COLO668 (cell line): ENCODE measurements at regions not wholly inside any gene's neighbourhood (a gene's known extent, or its start where the extent isn't known, plus 50 kb on each side); places are given as distances from the start of the nearest gene placed in this dataset.

Experiments
- DNase-seq: peaks from one replicate; lab custom pipeline; 2025; ENCODE audit not compliant: unreplicated experiment; lab: John Stamatoyannopoulos, UW

GRCh38 chr4:36709991-36710390, 428.6 kb downstream of the DTHD1 start:
- no peak for DNase-seq

- DNase-seq, result no peak
Measured at GRCh38 chr4:36712013-36712412, 430.6 kb downstream of the DTHD1 start.

GRCh38 chr4:36716874-36717273, 435.5 kb downstream of the DTHD1 start:
- DNase-seq, result no peak

GRCh38 chr4:36719425-36719824, 438.0 kb downstream of the DTHD1 start:
- no peak for DNase-seq

- DNase-seq, result no peak
Measured at GRCh38 chr4:36722986-36723385, 441.6 kb downstream of the DTHD1 start.

GRCh38 chr4:36734334-36734733, 452.9 kb downstream of the DTHD1 start:
- DNase-seq, result no peak

- no peak for DNase-seq
Measured at GRCh38 chr4:36737691-36738090, 456.3 kb downstream of the DTHD1 start.

GRCh38 chr4:36740796-36741310, 459.4 kb downstream of the DTHD1 start:
- no peak for DNase-seq

GRCh38 chr4:36747277-36748129, 466.1 kb downstream of the DTHD1 start:
- DNase-seq, result no peak

- no peak for DNase-seq
Measured at GRCh38 chr4:36753048-36753447, 471.6 kb downstream of the DTHD1 start.

- DNase-seq, result no peak
Measured at GRCh38 chr4:36757580-36758311, 476.3 kb downstream of the DTHD1 start.

- no peak for DNase-seq
Measured at GRCh38 chr4:36758312-36759178, 477.1 kb downstream of the DTHD1 start.

GRCh38 chr4:36761607-36762006, 480.2 kb downstream of the DTHD1 start:
- DNase-seq, result no peak

GRCh38 chr4:36763814-36764213, 480.7 kb upstream of the NWD2 start:
- no peak for DNase-seq

GRCh38 chr4:36767596-36767995, 476.9 kb upstream of the NWD2 start:
- no peak for DNase-seq

- peak; percentile 42 for DNase-seq
Measured at GRCh38 chr4:36771411-36772153, 473.0 kb upstream of the NWD2 start.

GRCh38 chr4:36772154-36772516, 472.4 kb upstream of the NWD2 start:
- DNase-seq, result no peak

- DNase-seq, result no peak
Measured at GRCh38 chr4:36773467-36773866, 471.1 kb upstream of the NWD2 start.

GRCh38 chr4:36775544-36775943, 469.0 kb upstream of the NWD2 start:
- DNase-seq, result no peak

- DNase-seq, result no peak
Measured at GRCh38 chr4:36779601-36780000, 464.9 kb upstream of the NWD2 start.

GRCh38 chr4:36785973-36786372, 458.6 kb upstream of the NWD2 start:
- peak; percentile 7 for DNase-seq
